Ureter (tissue), 1 donor: ENCODE measurements at regions not wholly inside any gene's neighbourhood (a gene's known extent, or its start where the extent isn't known, plus 50 kb on each side); places are given as distances from the start of the nearest gene placed in this dataset.

Source experiments
- DNase-seq: peaks from one replicate; pipeline ENCODE4 v3.0.0-alpha.2; 2020; ENCODE audit warnings: low spot score
- donor health status: DM: yes; HTN: yes; CAD: no.

DNA sequence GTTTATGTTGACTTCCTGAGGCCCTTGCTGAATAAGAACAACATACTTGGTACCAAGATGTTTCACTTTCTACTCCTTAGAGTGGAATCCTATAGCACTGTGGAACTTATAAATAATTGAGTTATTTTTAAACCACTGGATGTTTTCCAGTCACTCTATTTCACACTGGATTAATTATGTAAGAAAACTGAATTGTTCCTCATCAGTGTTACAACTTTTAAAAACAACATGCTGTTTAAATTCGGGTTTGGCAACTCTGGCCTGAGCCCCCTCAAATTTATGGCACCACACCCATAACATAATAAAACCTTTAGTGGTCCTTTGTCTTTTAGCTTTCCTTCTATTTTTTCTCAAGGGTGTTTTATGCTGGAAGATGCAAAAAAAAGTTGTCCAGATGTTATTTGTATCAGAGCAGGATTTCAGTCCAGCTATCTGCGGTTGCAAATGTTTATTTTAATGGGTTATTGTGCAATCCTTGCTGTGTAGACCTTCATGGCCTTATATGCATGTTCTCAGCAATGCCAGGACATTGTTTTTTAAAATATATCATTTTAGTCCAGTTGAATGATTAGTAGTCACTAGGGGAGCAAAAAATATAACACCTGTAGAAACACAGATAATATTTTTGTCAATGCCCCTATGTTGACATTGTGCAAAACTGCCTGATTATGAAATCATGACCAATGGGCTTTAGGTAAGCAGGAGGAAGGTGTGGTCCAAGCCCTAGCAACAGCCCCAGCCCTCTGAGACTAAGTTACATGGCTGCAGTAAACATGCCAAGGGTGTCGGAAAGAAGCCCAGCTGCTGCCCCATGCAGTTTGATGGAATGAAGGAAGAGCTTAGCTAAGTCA is 638.0 kb upstream of the ZEB2 start:
- DNase-seq: peak; percentile 65

DNA sequence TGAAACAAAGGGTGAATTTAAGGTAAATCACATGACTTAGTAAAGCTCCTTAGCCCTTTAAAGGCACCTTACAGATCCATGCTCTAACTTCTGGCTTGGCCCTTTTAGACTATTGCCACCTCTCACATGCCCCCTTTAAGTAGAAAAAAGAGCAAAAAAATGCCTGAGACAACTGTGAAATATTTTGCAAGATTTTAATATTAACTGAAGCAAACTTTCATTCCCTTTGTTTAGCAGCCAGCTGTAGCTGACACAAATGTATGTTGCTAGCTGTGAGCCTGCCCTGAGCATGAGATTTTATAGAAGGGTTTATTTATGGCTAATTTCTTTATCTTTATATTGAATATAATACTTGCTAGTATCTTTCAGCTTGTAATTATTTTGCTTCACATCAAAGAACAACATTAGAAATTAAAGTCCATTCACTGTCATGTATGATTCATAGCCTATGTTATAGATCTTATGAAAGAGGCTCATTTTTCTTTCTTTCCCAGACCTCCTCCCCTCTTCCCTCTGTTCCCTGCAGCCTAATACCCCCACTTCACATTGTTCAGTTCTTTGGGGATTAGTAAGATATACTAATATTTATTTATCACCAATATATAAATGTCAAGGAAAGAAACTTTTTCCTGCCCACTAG is 637.2 kb upstream of the ZEB2 start:
- DNase-seq: no peak

DNA sequence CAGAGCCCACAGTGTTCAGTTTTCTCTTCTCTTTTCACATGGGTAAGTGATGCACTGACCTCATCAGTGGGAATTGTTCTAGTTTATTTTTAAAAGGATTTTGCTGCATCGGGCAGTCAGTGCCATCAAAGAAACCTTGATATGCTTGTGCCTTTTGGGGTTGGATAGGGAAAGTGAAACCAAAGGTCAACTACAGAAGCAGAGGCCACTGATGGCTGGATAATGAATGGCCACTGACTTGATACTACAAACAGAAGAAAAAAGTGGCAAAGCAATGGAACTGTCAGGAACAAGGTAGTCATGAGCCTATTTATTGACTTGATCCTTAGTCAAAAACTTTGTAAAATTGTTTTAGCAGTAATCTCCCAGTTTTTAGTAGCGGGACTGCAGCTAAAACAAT is 636.3 kb upstream of the ZEB2 start:
- no peak for DNase-seq

DNA sequence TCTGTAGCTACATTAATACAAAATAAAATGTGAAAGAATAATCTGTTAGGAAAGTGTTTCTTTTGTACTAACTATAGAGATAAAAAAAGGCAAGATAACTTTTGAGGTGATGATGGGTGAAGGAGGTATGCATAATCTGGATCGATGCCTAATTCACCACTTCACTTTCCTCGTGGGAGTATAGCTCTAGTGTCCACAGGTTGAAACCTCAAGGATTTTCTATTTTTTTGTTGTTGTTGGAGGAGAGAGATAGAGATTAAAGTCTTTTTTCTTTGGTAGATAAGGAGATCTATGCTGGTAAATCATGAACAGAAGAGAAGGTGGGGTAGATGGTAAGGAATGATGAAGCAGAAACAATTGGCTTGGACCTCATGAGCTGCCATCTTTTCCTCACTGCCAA is 635.3 kb upstream of the ZEB2 start:
- no peak for DNase-seq

DNA sequence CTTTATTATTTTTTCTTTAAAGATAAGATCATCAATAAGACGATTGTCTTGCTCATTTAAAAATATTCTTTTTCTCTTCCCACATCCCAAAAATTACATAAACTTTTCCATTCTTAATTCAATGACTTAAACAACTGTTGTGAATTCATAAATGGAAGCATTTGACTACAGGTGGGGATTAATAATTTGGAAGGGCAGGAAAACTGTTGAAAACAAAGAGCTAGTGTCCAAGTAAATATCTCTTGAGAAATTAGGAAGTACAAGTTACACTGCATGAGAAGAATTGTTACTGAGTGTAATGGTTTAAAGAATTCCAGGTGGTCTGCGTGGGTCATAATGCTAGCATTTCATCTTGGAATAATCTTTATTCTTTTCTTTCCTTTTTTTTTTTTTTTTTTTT is 634.8 kb upstream of the ZEB2 start:
- DNase-seq: no peak

DNA sequence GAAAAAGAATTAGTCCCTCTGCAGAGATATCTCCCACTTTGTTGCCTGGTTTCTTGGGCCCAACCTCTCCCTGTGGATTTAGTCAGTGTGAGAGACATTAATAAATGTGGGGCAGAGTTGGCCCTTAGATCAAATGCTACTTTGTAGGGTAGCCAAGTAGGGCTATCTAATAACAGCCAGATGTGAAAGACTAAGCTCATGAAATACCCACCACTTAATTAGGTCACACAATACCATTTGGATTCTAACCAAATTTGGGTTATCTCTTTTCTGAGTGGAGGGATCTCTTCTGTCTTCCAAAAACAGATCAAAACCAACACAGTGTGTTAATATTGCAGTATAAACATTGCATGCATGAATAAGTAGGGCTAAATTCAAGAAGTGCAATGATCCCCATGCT is 626.8 kb upstream of the ZEB2 start:
- DNase-seq: no peak

DNA sequence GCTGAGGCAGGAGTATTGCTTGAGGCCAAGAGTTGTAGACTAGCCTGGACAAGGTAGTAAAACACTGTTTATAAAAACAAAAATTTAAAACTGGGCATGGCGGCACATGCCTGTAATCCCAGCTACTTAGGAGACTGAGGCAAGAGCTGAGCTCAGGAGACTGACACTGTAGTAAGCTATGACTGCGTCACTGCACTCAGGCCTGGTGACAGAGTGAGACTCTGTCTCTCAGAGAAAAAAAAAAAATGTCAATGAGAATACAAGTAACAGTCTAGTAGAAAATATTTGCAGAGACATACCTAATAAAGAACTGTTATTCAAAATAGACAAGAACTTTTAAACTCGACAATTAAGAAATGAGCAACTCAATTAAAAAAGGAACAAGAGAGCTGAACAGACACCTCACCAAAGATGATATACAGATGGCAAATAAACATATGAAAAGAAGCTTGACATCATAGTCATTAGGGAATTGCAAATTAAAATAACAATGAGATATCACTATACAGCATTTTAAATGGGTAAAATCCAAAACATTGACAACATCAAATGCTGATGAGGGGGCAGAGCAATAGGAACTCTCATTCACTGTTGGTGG is 624.3 kb upstream of the ZEB2 start:
- DNase-seq: no peak

DNA sequence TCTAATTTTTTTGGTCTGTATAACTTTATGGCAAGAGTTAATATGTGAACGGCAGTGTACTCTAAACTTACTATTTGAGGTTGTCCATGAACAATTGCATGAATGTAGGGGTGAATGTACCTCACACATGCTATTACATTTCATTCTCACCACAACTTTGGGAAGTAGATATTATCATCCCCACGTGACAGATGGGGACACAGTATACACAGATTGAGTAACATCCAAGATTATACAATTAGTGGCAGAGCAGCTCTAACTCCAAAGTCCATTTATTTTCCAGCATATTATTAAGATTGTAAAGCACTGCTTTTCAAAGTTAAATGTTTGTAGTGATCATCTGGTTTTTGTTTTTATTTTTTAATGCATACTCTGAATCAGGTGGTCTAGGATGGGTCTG is 622.1 kb upstream of the ZEB2 start:
- DNase-seq: no peak

DNA sequence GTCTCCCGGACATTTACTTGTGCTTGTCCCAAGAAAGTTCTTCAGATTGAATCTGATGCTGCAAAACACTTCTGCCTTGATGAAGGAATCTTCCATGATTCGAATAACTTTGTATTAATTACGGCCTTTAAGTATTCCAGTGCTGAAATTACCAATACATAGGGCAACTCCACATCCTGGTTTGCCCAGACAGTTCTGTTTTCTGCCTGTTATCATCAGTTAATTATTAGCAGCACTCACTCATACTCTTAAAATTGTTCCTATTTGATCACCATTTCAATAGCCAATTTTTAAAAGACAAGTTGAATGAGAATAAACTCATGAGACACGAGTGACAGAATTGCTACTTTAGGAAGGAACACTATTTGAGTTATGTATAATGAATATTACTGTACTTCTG is 620.7 kb upstream of the ZEB2 start:
- DNase-seq: no peak

DNA sequence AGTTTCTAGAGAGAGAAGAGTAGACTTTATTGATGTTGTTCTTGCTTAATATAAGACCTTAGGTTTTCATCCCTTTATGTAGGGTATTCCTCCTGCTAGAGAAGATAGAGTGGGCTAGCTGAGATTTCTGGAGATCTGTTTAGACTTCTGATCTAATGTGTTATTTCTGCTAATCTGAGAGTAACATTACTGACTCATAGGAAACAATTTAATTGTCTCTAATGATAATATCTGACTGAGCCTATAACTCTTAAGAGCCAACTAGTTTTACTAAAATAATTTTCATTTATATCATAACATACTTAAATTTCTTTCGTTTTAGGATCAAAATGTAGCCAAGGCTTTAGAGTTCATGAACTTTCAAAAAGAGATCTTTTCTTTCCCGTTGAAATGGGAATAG is 618.7 kb upstream of the ZEB2 start:
- no peak for DNase-seq

DNA sequence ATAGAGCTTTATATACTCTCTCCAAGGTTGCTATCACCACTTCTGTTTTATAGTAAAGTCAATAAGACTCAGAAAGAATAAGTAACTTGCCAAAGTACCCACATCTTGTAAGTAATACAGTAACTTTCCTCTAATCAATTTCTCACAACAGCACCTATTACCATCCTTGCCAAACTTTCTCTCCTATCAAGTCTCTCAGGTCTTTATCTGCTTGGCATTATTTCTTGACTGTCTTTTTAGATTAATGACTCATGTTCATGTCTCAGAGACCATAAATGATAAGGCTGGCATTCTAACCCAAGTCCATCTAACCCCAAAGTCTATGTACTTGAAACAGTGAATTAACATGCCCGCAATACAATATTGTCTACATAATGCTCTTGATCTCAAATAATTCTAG is 618.0 kb upstream of the ZEB2 start:
- DNase-seq: no peak

DNA sequence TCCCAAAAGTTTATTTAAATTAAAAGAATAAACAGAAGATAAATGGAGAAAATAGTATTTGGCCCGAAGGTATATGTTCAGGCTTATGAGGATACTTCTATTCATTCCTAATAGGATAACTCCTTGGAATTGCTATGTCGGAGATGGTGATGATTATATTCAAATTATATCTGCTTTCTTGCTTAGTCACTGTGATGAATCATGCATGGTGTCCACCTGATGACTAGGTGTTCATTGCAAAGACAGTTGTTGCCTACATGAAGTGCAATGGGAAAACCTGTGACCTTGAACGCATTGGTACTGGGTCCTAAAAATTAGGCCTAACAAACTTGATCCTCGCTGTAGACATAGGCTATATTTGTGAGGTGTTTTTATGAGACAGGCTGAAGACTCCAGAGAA is 617.3 kb upstream of the ZEB2 start:
- DNase-seq: no peak

DNA sequence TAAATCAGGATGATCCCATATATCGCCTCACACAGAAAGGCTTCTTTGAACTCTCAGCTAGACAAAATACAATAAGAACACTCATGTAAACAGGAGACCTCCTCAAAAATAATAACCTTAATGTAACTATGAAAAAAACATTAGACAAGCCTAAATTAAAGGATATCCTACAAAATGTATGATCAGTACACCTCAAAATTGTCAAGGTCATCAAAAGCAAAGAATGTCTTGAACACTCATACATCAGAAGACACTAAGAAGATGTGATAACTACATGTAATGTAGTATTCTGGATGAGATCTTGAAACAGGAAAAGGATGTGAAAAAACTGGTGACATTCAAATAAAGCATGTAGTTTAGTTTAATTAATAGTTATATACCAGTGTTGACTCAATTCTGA is 616.8 kb upstream of the ZEB2 start:
- DNase-seq: no peak

DNA sequence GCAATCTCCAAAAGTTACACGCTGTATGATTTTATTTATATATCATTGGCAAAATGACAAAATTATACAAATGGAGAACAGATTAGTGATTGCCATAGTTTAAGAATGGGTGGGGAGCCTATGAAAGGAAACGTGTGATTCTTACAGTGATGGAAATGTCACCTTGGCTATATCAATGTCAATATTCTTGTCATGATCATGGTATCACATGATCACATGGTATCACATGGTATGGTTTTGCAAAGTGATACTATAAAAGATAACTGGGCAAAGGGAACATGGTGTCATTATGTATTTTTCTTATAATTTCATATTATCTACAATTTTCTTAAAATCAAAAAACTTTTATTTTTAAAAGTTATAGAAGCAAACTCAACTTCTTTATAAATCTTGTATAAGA is 606.2 kb upstream of the ZEB2 start:
- no peak for DNase-seq

DNA sequence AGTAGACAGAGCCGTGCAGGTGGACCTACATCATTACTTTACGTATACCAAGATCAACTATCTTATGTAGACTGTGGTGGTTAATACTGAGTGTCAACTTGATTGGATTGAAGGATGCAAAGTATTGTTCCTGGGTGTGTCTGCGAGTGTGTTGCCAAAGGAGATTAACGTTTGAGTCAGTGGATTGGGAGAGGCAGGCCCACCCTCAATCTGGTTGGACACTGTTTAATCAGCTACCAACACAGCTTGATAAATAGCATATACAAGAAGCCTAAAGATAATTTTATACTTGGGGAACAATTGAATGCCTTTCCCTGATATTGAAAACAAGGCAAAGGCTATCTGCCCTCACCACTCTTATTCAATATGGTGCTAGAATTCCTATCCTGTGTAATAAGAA is 604.2 kb upstream of the ZEB2 start:
- DNase-seq: no peak

DNA sequence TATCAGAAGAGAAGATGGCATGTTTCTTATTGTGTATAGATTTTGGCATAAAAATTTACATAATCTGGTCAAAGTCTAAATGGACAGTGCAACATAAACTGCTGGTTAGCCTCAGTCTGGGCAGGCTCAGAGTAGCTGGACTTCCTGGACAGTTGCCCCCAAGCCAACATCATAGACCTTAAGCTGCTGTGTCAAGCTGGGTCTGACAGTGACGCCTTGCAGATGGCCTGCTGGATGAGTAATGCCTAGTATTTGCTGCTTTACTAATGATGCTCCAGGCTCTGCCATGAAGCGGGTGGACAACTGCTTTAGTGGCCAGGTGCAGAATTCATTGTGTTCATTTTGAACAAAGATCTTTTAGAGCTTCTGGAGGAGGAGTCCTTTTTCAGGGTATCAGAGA is 603.7 kb upstream of the ZEB2 start:
- no peak for DNase-seq

DNA sequence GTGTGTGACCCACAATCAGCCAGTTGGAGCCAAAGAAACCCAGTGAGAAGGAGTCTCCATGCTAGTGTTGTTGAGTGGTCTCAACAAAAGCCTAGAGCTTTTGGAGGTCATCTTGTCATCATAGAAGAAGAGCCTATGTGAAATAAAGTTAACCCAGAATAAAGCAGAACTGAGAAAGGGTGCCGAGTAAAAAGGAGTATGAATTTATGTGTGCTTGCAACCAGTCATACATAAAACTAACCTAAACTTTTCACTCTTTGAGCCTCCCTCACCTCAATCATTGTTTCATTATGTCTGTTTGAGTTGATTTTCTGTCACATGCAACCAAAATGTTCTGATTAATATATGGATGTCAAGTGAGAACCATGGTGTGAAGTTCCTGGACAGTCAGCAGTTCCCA is 599.3 kb upstream of the ZEB2 start:
- DNase-seq: no peak

DNA sequence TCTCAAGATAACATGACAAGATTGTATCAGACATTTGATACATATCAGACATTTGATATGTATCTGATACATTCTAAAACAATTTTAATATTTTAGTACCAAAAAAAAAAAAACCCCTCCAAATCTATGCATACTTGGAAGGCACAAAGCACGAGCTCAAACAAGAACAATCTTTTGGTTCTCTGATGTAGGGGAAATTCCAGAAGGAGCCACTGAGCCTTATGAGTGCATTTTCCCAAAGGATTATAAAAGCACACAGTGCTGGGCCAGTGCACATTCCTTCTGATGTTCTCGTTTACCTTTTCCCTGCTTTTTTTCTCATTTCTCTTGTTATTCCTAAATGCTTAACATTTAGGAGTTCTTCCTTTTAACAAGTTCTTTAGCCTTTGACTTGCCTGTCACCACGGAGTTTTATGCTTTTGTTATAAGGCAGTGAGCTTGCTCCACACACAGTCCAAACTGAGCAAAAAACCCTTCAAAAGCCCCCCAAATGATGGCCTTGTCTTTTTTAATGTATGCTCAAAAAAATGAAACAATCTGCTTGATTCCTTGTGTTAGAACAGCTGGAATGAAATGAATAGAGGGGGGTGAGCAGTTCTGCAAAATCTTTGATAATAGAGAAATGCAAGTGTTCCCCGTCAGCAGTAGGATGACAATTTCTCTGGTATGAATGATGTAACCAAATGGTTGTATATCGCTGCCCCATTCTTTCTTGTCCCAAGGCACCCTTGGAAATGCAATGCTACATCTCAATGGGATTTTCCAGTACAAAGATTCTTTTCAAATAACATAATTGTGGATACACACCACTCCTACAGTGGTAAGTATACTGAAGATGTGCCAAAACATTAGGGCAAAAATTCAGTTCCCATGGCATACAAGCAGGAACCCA is 597.2 kb upstream of the ZEB2 start:
- DNase-seq: no peak

DNA sequence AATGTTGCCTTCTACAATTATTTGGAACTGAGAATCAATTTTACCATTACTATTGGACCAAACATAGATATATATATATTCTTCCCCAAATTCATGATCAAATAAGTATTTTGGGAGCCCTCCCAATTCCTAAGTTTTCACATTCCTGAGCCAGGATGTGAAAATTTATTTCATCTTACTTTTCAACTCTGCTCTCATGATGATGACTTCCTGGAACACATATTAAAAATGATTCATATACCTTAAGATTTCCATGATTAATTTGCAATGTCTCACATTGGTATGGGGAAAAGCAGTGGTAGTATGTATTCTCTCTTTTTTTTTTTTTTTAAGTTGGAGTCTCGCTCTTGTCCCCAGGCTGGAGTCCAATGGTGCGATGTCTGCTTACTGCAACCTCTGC is 596.1 kb upstream of the ZEB2 start:
- DNase-seq: no peak

DNA sequence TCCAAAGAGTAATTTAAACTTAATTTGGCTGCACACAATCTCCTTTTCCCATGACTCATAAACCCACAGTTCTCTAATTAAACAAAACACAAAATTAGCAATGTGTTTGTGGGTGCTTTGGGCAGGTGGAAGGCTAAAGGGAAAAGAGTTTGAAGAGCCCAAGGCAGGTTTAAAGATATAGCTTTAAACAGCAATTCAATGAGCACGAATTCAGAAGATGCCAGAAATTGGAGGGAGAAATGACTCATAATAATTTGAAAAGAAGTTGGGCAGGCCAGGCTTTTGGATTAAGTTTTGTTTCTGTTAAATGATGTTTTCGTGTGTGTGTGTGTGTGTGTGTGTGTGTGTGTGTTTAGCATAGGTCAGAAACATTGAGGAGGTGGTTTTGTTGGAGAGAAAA is 594.8 kb upstream of the ZEB2 start:
- DNase-seq: no peak

DNA sequence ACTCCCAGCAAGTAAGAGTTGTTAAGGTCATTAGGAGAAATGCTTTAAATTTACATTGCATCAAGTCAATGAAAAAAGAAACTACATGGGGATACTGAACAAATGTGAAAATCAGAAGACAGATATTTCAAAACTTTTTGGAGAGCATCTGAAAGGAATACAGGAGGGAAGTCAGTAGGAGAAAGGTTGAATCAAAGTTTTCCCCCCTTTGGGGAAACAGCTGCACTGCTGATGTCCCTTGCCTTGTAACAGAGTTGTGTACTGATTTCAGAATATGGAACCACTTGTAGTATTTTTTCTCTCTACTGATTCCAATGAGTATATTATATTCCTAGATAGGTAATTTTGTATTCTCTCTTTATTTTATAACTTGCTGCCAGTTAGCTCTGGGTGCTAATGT is 592.5 kb upstream of the ZEB2 start:
- no peak for DNase-seq

DNA sequence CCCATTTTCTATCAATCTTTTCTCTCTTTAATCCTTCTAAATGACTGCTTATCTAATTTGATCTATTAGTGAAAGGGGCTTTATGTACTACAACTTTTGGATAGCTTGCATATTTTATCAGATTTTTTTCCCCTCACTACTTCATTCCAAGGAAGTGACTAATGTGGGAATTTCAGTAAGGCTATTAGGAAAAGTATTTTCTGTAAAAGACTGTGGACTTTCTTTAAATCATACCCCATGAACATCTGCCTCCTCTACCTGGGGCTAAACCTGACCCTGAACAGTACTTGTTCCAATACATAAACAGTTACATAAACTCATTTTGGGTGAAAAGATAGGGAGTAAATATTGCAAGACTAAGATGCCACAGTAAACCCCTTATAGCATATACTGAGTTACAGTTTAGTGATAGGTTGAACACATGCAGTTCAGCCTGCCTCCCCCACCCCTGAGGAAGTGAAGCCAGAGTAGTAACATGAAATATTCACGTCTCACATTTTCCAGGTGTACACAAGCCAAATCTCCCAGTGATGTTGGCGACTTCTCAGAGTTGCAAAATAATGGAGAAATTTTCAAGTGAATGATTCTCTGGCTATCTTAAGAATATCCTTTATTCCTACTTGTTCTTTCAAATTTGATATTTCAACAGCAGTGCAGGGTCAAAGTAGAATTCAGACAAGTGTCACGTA is 590.9 kb upstream of the ZEB2 start:
- no peak for DNase-seq
